Smooth muscle cell (in vitro differentiated cells): ENCODE measurements at regions not wholly inside any gene's neighbourhood (a gene's known extent, or its start where the extent isn't known, plus 50 kb on each side); places are given as distances from the start of the nearest gene placed in this dataset.

Experiments used
- DNase-seq: peaks from one replicate; lab custom pipeline; 2025; ENCODE audit not compliant: unreplicated experiment; lab: John Stamatoyannopoulos, UW
- H2AFZ ChIP-seq: fragments of 200-600 bp; sonication (generic); 2 replicates; pipeline ENCODE4 v1.6.0; 2016; ENCODE audit warnings: antibody characterized with exemption, low read depth, mild to moderate bottlenecking
- H3F3A ChIP-seq: fragments of 200-600 bp; sonication (generic); 2 replicates; pipeline ENCODE4 v1.6.0; 2017; ENCODE audit warnings: antibody characterized with exemption, low read depth
- H3K27ac ChIP-seq: fragments of 200-600 bp; sonication (generic); 2 replicates; pipeline ENCODE4 v1.5.1; 2016; ENCODE audit warnings: low read depth, mild to moderate bottlenecking
- H3K27me3 ChIP-seq: fragments of 200-600 bp; sonication (generic); 2 replicates; pipeline ENCODE4 v1.6.1; 2016; ENCODE audit warnings: low read depth, mild to moderate bottlenecking
- H3K36me3 ChIP-seq: fragments of 200-600 bp; sonication (generic); 2 replicates; pipeline ENCODE4 v1.5.1; 2016; ENCODE audit warnings: low read depth
- H3K4me1 ChIP-seq: fragments of 200-600 bp; sonication (generic); 2 replicates; pipeline ENCODE4 v1.5.1; 2016; ENCODE audit warnings: low read depth
- H3K4me2 ChIP-seq: fragments of 200-600 bp; sonication (generic); 2 replicates; pipeline ENCODE4 v1.6.0; 2016; ENCODE audit warnings: mild to moderate bottlenecking
- H3K4me3 ChIP-seq: fragments of 200-600 bp; sonication (generic); 2 replicates; pipeline ENCODE4 v1.5.1; 2016; ENCODE audit warnings: mild to moderate bottlenecking
- H3K79me2 ChIP-seq: fragments of 200-600 bp; sonication (generic); 2 replicates; pipeline ENCODE4 v1.6.0; 2016; ENCODE audit warnings: low read depth, mild to moderate bottlenecking
- H3K9ac ChIP-seq: fragments of 200-600 bp; sonication (generic); 2 replicates; pipeline ENCODE4 v1.6.0; 2016; ENCODE audit warnings: low read depth
- H3K9me3 ChIP-seq: fragments of 200-600 bp; sonication (generic); replicated peaks from 2 replicates; pipeline ENCODE4 v1.5.1; 2016; ENCODE audit warnings: low read depth
- H4K20me1 ChIP-seq: fragments of 200-600 bp; sonication (generic); 2 replicates; pipeline ENCODE4 v1.6.0; 2016; ENCODE audit warnings: low read depth
- CTCF ChIP-seq: fragments of 200-600 bp; sonication (generic); IDR thresholded peaks from 2 replicates; pipeline ENCODE4 v1.5.1; 2017; ENCODE audit warnings: borderline replicate concordance, mild to moderate bottlenecking, antibody characterized with exemption; ENCODE audit not compliant: insufficient read depth, poor library complexity, severe bottlenecking
- WGBS: methylation state at CpG from one replicate; pipeline ENCODE4 v1.1.7; 2016; ENCODE audit warnings: low lambda C conversion rate; 5-methylcytosine and 5-hydroxymethylcytosine counted together

- Histone ChIP-seq H3K4me3 (no peak overlapping the region), H3K27me3 (peaks cover 29% of the 10 kb centered on the region), H3K9ac (no peak overlapping the region), H3K9me3 (no peaks in the 10 kb centered on the region), H3F3A (no peaks in the 10 kb centered on the region), H4K20me1 (no peaks in the 10 kb centered on the region), H3K27ac (no peak overlapping the region), H3K4me2 (no peak overlapping the region), H3K36me3 (no peaks in the 10 kb centered on the region), H2AFZ (no peak overlapping the region), H3K4me1 (peaks cover 35% of the 10 kb centered on the region), H3K79me2 (no peaks in the 10 kb centered on the region)
- 84% methylated on average over 7 of the region's 7 CpGs for WGBS
- no peak for DNase-seq
- no peak for TF ChIP-seq CTCF
These were observed 221.8 kb downstream of the TTLL7 start for GRCh38 chr1:83776913-83777757.

GRCh38 chr1:83775977-83776603, 222.8 kb downstream of the TTLL7 start:
- no peaks in the 10 kb centered on the region for H3K9me3 ChIP-seq
- no peak overlapping the region for H2AFZ ChIP-seq
- H3K4me1 ChIP-seq: peaks cover 35% of the 10 kb centered on the region
- 100% methylated on average over 1 of the region's 1 CpG for WGBS
- no peak overlapping the region for H3K4me3 ChIP-seq
- H3F3A ChIP-seq: no peaks in the 10 kb centered on the region
- DNase-seq: no peak
- H3K36me3 ChIP-seq: no peaks in the 10 kb centered on the region
- H4K20me1 ChIP-seq: no peaks in the 10 kb centered on the region
- H3K9ac ChIP-seq: no peak overlapping the region
- no peak overlapping the region for H3K27ac ChIP-seq
- peaks cover 29% of the 10 kb centered on the region for H3K27me3 ChIP-seq
- no peak overlapping the region for H3K4me2 ChIP-seq
- no peaks in the 10 kb centered on the region for H3K79me2 ChIP-seq
- TF ChIP-seq CTCF: no peak

DNA sequence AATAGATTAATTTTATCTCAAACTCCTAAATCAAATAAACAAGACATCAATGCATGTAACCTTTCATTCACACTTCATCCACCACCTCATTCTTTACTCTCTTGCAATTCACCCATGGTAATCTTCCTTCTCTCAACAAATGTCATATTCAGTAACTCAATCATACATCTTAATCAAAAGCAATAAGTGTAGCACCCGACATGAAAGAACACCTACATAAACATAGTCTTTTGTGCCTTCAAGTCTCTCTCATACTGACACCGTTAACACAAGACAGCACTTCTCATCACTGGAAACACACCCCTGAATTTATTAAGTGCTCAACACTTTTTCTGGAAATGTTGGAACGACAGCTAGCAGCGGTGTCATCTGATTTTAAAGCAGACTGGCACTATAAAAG, 225.9 kb downstream of the TTLL7 start:
- Histone ChIP-seq H3K79me2 (no peaks in the 10 kb centered on the region), H3F3A (no peaks in the 10 kb centered on the region), H4K20me1 (no peaks in the 10 kb centered on the region), H3K36me3 (no peaks in the 10 kb centered on the region), H2AFZ (no peak overlapping the region), H3K4me2 (no peak overlapping the region), H3K27ac (no peak overlapping the region), H3K9ac (no peak overlapping the region), H3K27me3 (peaks cover 20% of the 10 kb centered on the region), H3K4me3 (no peak overlapping the region), H3K4me1 (peaks cover 16% of the 10 kb centered on the region), H3K9me3 (no peaks in the 10 kb centered on the region)
- WGBS: 73% methylated on average over 4 of the region's 4 CpGs
- no peak for TF ChIP-seq CTCF
- DNase-seq: no peak
